ENCODE measurements at regions not wholly inside any gene's neighbourhood (a gene's known extent, or its start where the extent isn't known, plus 50 kb on each side); places are given as distances from the start of the nearest gene placed in this dataset.

GRCh38 chr18:7305416-7305815 lies 74.5 kb downstream of the LRRC30 start:
- TF ChIP-seq ZNF512 (CRISPR knock-in tag; IDR thresholded peaks at IDR 0.05) (no peak), BCL3 (CRISPR knock-in tag; IDR thresholded peaks at IDR 0.05) (no peak), TBX3 (IDR thresholded peaks at IDR 0.05; ENCODE audit: borderline replicate concordance) (no peak), CTCF (CRISPR knock-in tag; IDR thresholded peaks at IDR 0.05) (no peak), ZNF749 (CRISPR knock-in tag; IDR thresholded peaks at IDR 0.05; ENCODE audit: borderline replicate concordance) (no peak)
